ENCODE measurements at regions not wholly inside any gene's neighbourhood (a gene's known extent, or its start where the extent isn't known, plus 50 kb on each side); places are given as distances from the start of the nearest gene placed in this dataset.

- FAIRE-seq, result no peak
- DNase-seq (ENCODE audit: low spot score in 2 of 2), result no peak
These were observed 119.5 kb upstream of the ISX start for GRCh38 chr22:34946339-34946985.

- DNase-seq (ENCODE audit: low spot score in 2 of 2) (no peak), FAIRE-seq (no peak)
These were observed 115.5 kb upstream of the ISX start for GRCh38 chr22:34950489-34950888.

- FAIRE-seq, result no peak
- DNase-seq (ENCODE audit: low spot score in 2 of 2), result no peak
These were observed 114.7 kb upstream of the ISX start for GRCh38 chr22:34951212-34951611.

- DNase-seq (ENCODE audit: low spot score in 2 of 2), result no peak
- no peak for FAIRE-seq
These were observed 106.0 kb upstream of the ISX start for GRCh38 chr22:34960005-34960404.

GRCh38 chr22:34966980-34967565, 98.9 kb upstream of the ISX start:
- no peak for DNase-seq (ENCODE audit: low spot score in 2 of 2)
- FAIRE-seq, result no peak

- DNase-seq (ENCODE audit: low spot score in 2 of 2) (no peak), FAIRE-seq (no peak)
These were observed 96.8 kb upstream of the ISX start for GRCh38 chr22:34969001-34969790.

GRCh38 chr22:34971456-34971855, 94.5 kb upstream of the ISX start:
- DNase-seq (ENCODE audit: low spot score in 2 of 2) (no peak), FAIRE-seq (no peak)

GRCh38 chr22:34972191-34972897, 93.6 kb upstream of the ISX start:
- FAIRE-seq (no peak), DNase-seq (ENCODE audit: low spot score in 2 of 2) (no peak)

GRCh38 chr22:34973016-34973415, 92.9 kb upstream of the ISX start:
- no peak for FAIRE-seq
- DNase-seq (ENCODE audit: low spot score in 2 of 2), result no peak

- no peak for FAIRE-seq
- no peak for DNase-seq (ENCODE audit: low spot score in 2 of 2)
These were observed 92.0 kb upstream of the ISX start for GRCh38 chr22:34973926-34974325.

GRCh38 chr22:34975721-34976120, 90.2 kb upstream of the ISX start:
- FAIRE-seq, result no peak
- DNase-seq (ENCODE audit: low spot score in 2 of 2), result no peak

GRCh38 chr22:34976474-34976873, 89.5 kb upstream of the ISX start:
- no peak for FAIRE-seq
- no peak for DNase-seq (ENCODE audit: low spot score in 2 of 2)

- no peak for DNase-seq (ENCODE audit: low spot score in 2 of 2)
- no peak for FAIRE-seq
These were observed 89.1 kb upstream of the ISX start for GRCh38 chr22:34976886-34977285.

- DNase-seq (ENCODE audit: low spot score in 2 of 2), result no peak
- FAIRE-seq, result no peak
These were observed 79.4 kb upstream of the ISX start for GRCh38 chr22:34986523-34986922.

- FAIRE-seq (no peak), DNase-seq (ENCODE audit: low spot score in 2 of 2) (no peak)
These were observed 73.3 kb upstream of the ISX start for GRCh38 chr22:34992672-34993071.

- no peak for DNase-seq (ENCODE audit: low spot score in 2 of 2)
- FAIRE-seq, result no peak
These were observed 72.4 kb upstream of the ISX start for GRCh38 chr22:34993548-34993947.

- FAIRE-seq (no peak), DNase-seq (ENCODE audit: low spot score in 2 of 2) (no peak)
These were observed 68.2 kb upstream of the ISX start for GRCh38 chr22:34997633-34998299.

GRCh38 chr22:34998921-34999320, 67.0 kb upstream of the ISX start:
- DNase-seq (ENCODE audit: low spot score in 2 of 2) (no peak), FAIRE-seq (no peak)

GRCh38 chr22:35008213-35008612, 57.7 kb upstream of the ISX start:
- DNase-seq (ENCODE audit: low spot score in 2 of 2) (no peak), FAIRE-seq (no peak)

- no peak for DNase-seq (ENCODE audit: low spot score in 2 of 2)
- FAIRE-seq, result no peak
These were observed 55.4 kb upstream of the ISX start for GRCh38 chr22:35010543-35010942.

GRCh38 chr22:35014812-35015211, 51.1 kb upstream of the ISX start:
- no peak for DNase-seq (ENCODE audit: low spot score in 2 of 2)
- FAIRE-seq, result no peak
